Amniotic epithelial cell (primary cell): ENCODE measurements at regions not wholly inside any gene's neighbourhood (a gene's known extent, or its start where the extent isn't known, plus 50 kb on each side); places are given as distances from the start of the nearest gene placed in this dataset.
"Not testable (repeated sequence)": the region's sequence is repeated elsewhere in the genome, so short reads cannot be mapped to it uniquely, and the experiment has no call there.

Experiments used
- DNase-seq: peaks from one replicate; pipeline ENCODE4 v3.0.0-alpha.2; 2010; ENCODE audit warnings: low read depth

DNA sequence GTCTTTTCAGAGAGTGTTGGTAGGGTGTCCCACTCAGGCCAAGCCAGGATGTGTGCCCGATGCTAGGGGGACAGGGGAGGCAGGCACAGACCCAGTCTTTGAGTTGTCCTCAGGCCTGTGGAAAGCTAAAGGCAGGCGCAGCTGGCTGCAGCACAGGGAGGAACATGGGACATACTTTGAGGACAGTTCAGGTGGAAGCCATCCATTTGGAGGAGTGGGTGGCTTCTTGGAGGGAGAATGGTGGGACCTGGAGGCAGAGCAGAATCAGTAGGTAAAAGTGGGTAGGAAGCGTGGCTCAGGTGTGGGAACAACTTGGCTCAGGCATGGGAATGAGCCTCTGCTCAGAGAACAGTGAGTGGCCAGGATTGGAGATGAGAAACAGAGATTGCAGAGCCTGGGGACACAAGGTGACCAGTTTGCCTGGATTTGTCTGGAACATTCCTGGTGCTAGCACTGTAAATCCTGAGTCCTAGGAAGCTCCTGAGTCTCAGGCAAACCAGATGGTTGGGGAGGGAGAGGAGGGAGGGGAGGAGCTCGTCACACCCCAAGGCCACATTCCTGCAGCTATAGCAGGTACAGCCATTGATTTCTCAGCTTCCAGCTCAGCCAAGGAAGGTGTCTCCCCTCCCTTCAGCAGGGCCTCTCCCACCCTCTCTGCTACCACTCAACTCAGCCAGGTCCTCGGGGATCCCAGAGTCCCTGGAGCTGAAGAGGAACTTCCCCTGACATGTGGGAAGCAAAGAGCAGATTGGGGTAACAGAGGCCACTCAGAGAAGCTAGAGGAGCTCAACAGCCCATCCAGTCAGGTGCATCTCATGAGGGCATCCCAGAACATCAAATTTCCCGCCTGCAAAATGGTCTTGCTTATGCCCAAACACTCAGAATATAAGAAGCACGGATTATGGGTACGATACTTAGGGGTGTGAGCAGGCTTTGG, 65.2 kb upstream of the TINAGL1 start:
- DNase-seq = no peak

DNA sequence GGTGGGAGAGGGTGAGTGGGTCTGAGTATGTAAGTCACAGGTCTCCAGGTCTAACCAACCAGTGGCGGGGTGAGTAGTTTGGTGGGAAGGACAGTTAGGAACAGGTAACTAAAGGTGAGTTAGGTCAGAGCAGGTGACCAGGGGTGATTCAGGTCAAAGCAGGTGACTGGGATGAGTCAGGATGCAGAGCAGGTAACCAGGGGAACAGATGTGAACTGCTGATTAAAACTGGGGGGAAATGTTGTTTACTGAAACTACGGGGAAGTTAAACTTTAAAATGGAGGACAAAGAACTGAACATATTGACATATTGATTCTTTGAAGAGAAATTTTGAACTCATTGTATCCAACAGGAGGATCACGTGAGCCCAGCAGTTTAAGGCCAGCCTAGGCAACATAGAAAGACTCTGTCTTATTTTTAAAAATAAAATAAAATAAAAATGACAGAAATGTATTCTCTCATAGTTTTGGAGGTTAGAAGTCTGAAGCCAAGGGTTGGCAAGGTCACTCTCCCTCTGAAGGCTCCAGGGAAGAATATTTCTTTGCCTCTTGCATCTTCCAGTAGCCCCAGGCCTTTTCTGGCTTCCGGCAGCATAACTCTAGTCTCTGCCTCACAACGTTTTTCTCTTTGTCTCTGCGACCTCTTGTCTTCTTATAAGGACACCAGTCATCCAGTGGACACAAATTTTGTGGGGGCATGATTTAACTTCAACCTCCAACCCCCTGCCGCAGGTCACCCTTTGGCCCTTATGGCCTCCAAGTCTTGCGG, 64.3 kb upstream of the TINAGL1 start:
- no peak for DNase-seq

DNA sequence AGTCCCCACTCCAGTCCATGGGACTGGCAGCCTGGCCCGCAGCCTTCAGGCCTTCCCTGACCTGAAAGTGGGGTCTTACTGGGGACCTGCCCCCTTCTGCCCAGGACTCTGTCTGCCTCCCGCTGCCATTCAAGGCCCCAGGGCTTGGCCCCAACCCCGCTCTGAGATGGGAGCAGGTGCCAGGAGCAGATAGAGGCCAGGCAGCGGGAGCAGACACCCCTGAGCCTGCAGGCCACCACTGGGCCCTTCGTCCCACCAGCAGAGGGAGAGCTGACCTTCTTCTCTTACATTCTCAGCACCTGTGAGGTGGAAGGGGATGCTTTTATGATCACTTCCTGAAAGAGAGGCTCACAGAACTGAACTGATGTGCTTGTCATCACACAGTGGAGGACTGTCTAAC, 62.2 kb upstream of the TINAGL1 start:
- no peak for DNase-seq

DNA sequence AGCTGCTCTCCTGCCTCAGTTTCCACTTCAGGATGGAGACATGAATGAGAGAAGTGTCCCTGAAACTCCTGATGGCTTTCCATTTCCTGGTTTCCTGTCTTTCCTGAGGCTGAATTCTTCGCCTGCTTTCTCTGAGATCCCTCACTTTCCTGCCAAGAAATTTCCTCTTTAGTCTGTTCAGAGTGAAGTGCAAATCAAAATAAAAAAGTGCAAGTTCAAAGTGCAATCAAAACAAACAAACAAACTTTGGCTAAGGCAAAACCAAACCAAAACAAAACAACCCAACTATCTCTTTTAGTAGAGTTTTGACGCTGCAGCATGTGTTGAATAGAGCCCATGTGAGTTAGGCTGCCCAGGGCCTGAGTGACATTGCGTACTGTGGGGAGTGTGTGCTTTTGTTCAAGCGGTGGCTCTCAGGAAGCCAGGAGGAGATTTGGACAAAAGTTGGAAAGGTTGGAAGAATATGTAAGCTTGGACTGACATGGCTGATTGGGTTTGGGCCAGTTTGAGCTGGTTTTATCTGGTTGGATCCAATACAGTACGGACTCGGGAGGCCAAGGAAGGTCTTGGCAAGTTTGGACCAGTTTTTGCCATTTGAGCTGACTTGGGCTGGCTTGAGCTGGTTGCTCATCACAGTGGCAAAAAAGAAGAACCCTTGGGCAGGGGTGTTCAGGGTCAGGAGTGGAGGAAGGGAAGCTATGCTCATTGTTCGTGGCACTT, 61.1 kb upstream of the TINAGL1 start:
- DNase-seq = no peak

DNA sequence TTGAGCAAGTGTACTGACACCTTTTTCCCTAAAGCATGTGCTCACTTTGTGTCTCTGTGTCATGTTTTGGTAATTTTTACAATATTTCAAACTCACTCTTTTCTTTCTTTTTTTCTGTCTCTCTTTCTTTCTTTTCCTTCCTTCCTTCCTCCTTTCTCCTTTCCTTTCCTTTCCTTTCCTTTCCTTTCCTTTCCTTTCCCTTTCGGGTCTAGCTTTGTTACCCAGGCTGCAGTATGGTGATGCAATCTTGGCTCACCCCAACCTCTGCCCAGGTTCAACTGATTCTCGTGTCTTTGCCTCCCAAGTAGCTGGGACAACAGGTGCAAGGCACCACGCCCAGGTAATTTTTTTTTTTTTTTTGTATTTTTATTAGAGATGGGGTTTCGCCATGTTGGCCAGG, 60.4 kb upstream of the TINAGL1 start:
- DNase-seq = no peak

DNA sequence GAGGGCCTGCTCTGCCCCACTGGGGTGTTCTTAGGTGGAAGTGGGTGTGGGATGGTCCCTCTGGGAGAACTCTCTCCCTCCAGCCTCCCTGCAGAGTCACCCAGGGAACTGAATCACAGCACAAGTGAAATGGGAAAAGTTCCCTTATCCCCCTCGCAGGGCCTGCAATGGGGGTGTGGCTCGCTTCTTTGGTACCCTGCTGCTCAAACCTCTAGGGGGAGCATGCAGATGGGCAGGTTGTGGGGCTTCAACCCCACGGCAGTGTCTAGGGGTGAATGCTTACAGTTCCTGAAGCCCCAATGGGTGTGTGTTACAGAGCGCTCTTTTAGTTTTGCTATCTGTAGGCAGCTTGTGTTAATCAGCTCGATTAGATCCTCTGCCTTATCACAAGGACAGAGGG, 59.0 kb upstream of the TINAGL1 start:
- no peak for DNase-seq

DNA sequence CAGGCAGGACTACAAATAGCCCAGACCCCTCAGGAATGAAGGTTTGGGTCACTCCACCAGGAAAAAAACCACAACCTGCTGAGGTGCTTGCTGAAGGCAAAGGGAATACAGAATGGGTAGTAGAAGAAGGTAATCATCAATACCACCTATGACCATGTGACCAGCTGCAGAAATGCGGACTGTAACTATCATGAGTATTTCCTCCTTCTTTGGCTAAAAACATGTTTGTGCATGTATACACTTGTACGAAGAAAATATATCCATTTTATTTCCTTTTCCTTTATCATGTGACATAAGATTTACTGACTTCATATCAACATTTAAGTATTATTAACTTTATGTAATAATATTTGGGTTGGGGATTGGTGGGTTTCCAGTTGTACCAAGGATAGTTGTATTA, 58.3 kb upstream of the TINAGL1 start:
- DNase-seq = not testable (repeated sequence)

DNA sequence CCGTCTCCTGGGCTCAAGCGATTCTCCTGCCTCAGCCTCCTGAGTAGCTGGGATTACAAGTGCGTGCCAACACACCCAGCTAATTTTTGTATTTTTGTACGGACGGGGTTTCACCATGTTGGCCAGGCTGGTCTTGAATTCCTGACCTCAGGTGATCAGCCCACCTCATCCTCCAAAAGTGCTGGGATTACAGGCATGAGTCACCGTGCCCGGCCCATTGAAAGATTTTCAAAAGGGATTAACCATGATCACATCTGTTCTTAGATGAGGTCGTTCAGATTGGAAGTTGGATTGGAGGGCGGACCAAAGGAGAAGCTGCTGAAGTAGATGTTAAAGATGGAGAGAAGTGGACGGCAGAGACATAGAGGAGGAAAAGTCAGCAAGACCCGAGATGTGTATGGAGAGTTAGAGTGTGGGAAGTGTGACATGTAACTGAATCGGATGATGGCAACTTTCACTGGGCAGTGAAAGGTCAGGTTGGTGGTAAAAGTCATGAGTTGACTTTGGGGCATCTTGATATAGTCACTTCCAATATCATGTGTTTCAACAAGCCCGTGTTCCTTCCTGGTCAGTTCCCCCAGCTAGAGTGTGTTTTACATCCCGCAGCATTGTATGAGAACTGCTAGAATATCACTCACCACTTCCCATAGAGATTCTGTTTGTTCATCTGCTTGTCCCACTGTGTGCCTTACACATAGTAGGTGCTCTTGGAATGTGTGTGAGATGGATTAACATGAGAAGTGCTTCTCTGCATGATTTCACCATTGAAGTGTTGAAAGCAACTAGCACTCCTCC, 54.4 kb upstream of the TINAGL1 start:
- no peak for DNase-seq

DNA sequence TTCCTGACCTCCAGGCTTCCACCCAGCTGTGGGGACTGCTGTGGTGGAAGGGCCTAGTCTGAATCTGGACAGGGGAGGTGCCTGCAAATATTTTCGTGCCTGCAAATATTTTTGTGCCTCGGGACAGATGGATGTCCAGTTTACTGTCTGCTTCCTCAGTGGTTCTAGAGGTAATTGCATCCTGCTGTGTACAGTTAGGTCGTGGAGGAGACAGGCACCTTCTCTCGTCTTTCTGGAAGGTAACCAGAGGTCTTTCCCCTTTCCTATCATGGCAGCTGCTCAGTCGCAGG, 53.8 kb upstream of the TINAGL1 start:
- DNase-seq = no peak

DNA sequence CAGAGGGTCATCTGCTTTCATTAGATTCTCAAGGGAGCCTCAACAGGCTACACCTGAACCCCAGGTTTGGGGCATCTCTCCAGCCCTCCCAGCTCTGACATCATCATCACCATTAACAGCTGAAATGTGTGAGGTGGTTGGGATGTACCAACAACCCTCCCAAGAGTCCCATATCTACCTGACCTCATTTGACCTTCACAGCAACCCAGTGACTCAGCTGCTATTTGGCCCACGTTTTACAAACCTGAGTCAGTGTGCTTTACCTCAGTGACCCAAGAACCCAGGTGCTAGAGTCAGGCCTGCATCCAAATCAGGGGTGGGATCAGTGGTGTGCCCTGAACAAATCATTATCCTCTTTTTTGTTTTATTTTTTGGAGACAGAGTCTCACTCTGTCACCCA, 53.3 kb upstream of the TINAGL1 start:
- peak; percentile 26 for DNase-seq

DNA sequence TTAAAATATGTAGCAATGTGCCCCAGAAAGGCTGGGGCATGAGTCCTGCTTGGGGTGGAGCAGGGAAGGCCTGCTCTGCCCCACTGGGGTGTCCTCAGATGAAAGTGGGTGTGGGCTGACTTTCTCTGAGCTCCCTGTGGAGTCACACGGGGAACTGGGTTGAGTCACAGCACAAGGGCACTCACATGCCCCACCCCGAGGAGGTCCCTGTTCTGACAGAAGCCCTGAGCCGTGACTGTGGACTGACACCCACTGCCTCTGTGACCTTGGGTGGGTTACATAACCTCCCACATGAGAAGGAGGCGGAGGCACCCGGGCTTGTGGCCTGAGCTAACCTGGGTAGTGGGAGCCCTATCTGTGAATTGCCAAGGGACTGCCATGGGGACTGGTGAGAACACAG, 52.5 kb upstream of the TINAGL1 start:
- DNase-seq = no peak

DNA sequence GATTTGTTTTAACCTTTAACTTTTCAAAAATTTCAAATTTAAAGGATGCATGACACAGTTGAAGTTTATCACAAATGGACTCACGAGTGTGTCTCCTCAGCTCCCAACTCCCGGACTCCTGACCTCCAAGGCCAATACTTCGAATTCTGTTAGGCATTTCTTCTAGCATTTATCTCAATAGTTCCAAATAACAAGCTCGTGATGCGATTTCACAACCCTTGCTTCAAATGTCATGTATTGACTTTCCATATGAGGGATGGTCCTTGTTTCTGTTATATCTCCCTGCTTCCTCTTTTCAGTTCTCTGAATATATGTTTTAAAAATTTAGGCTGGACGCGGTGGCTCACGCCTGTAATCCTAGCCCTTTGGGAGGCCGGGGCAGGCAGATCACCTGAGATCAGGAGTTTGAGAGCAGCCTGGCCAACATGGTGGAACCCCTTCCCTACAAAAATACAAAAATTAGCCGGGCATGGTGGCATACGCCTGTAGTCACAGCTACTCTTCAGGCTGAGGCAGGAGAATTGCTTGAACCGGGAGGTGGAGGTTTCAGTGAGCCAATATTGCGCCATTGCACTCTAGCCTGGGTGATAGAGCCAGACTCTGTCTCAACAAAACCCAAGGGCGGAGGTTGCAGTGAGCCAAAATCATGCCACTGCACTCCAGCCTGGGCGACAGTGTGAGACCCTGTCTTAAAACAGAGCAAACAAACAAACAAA, 52.0 kb upstream of the TINAGL1 start:
- no peak for DNase-seq
